ENCODE measurements at regions not wholly inside any gene's neighbourhood (a gene's known extent, or its start where the extent isn't known, plus 50 kb on each side); places are given as distances from the start of the nearest gene placed in this dataset.
"Not testable (repeated sequence)": the region's sequence is repeated elsewhere in the genome, so short reads cannot be mapped to it uniquely, and the experiment has no call there.

GRCh38 chr15:94858920-94859319 is 627.6 kb downstream of the MCTP2 start:
- Histone ChIP-seq H3K4me1 (ENCODE audit: low read depth) (no peaks in the 10 kb centered on the region), H3K4me3 (no peak overlapping the region), H3K36me3 (no peaks in the 10 kb centered on the region), H3K27me3 (no peaks in the 10 kb centered on the region), H3K9me3 (ENCODE audit: low read depth) (no peaks in the 10 kb centered on the region), H3K27ac (no peak overlapping the region)
- DNase-seq (ENCODE audit: low read depth in 1 of 2, low spot score in 1 of 2): no peak
- TF ChIP-seq CTCF (IDR thresholded peaks at IDR 0.05; ENCODE audit: low read depth, low read length): no peak

DNA sequence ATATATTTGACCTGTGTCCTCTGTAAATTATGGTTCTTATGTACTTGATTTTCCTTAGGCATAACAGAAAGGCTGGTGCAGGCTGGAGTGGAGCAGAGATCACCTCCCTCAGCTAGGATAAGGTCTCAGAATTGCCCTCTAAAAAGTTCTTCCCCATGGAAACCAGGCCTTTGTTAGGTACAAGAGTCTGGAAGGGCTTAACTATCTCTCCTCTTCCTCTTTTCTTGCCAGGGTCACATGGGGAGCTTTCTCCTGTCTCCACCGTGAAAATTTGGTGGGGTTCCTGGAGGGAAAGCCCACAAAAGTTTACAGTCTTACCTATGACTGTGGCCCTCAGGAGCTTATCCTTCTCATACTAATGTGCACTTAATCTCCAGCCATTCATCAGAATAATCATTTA is 633.2 kb downstream of the MCTP2 start:
- no peak for TF ChIP-seq CTCF (IDR thresholded peaks at IDR 0.05; ENCODE audit: low read depth, low read length)
- Histone ChIP-seq H3K4me1 (ENCODE audit: low read depth) (no peaks in the 10 kb centered on the region), H3K27me3 (no peaks in the 10 kb centered on the region), H3K27ac (no peak overlapping the region), H3K4me3 (no peak overlapping the region), H3K9me3 (ENCODE audit: low read depth) (no peaks in the 10 kb centered on the region), H3K36me3 (no peaks in the 10 kb centered on the region)
- DNase-seq (ENCODE audit: low read depth in 1 of 2, low spot score in 1 of 2): no peak

DNA sequence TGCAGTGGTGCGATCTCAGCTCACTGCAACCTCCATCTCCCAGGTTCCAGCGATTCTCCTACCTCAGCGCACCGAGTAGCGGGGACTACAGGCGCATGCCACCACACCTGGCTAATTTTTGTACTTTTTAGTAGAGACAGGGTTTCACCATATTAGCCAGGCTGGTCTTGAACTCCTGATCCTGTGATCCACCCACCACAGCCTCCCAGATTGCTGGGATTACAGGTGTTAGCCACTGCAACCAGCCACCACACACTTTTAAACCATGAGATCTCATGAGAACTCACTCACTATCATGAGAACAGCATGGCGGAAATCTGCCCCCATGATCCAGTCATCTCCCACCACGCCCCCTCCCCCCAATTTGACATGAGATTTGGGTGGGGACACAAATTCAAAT is 636.9 kb downstream of the MCTP2 start:
- not testable (repeated sequence) for H3K27me3 ChIP-seq; H3K4me3 ChIP-seq; H3K9me3 ChIP-seq (ENCODE audit: low read depth); H3K36me3 ChIP-seq; H3K4me1 ChIP-seq (ENCODE audit: low read depth); H3K27ac ChIP-seq; DNase-seq (ENCODE audit: low read depth in 1 of 2, low spot score in 1 of 2)

DNA sequence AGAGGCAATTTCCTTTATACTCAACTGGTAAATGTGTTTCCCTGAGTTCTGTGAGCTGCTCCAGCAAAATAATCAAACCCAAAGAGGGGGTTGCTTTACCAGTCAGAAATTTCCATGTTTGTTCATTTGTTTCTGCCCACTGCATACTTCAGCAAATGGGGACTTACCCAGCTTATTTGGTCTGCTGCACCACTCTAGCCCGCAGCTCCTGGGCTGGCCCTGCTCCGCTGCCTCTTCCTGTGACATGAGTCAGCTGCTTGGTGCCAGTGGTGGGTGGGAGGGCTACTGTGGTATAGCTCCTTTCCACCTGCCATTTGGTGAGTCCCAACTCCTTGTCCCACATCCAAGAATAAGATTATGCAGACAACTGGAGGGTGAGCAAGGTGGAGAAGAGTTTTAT is 644.2 kb downstream of the MCTP2 start:
- TF ChIP-seq CTCF (IDR thresholded peaks at IDR 0.05; ENCODE audit: low read depth, low read length): no peak
- Histone ChIP-seq H3K4me1 (ENCODE audit: low read depth) (no peaks in the 10 kb centered on the region), H3K27me3 (no peaks in the 10 kb centered on the region), H3K36me3 (no peaks in the 10 kb centered on the region), H3K9me3 (ENCODE audit: low read depth) (no peaks in the 10 kb centered on the region), H3K4me3 (no peak overlapping the region), H3K27ac (no peak overlapping the region)
- no peak for DNase-seq (ENCODE audit: low read depth in 1 of 2, low spot score in 1 of 2)

- no peak for TF ChIP-seq CTCF (IDR thresholded peaks at IDR 0.05; ENCODE audit: low read depth, low read length)
- DNase-seq (ENCODE audit: low read depth in 1 of 2, low spot score in 1 of 2): no peak
Measured at GRCh38 chr15:94877833-94878232, 646.5 kb downstream of the MCTP2 start.

GRCh38 chr15:94882071-94882712 is 650.8 kb downstream of the MCTP2 start:
- H3K4me1 ChIP-seq (ENCODE audit: low read depth): no peaks in the 10 kb centered on the region
- no peak for DNase-seq (ENCODE audit: low read depth in 1 of 2, low spot score in 1 of 2)
- no peaks in the 10 kb centered on the region for H3K9me3 ChIP-seq (ENCODE audit: low read depth)
- H3K27me3 ChIP-seq: no peaks in the 10 kb centered on the region
- H3K36me3 ChIP-seq: no peaks in the 10 kb centered on the region
- no peak overlapping the region for H3K27ac ChIP-seq
- no peak for TF ChIP-seq CTCF (IDR thresholded peaks at IDR 0.05; ENCODE audit: low read depth, low read length)
- no peak overlapping the region for H3K4me3 ChIP-seq

More at GRCh38 chr15:94877833-94878232, 646.5 kb downstream of the MCTP2 start:
- no peaks in the 10 kb centered on the region for H3K9me3 ChIP-seq (ENCODE audit: low read depth)
- no peaks in the 10 kb centered on the region for H3K4me1 ChIP-seq (ENCODE audit: low read depth)
- no peak overlapping the region for H3K4me3 ChIP-seq
- no peaks in the 10 kb centered on the region for H3K27me3 ChIP-seq
- H3K36me3 ChIP-seq: no peaks in the 10 kb centered on the region
- no peak overlapping the region for H3K27ac ChIP-seq

All from cardiac muscle cell (in vitro differentiated cells and primary cell).